Stimulated activated CD8-positive, alpha-beta memory T cell treated with anti-CD3 and anti-CD28 coated beads, Interleukin-12 subunit alpha, Interleukin-12 subunit beta, amount 100 ng/mL, for 24 hours (primary cell): ENCODE measurements at regions not wholly inside any gene's neighbourhood (a gene's known extent, or its start where the extent isn't known, plus 50 kb on each side); places are given as distances from the start of the nearest gene placed in this dataset.

Experiments
- DNase-seq: peaks from one replicate; pipeline ENCODE4 v3.0.0-alpha.2; 2020; ENCODE audit errors: extremely low read depth

DNA sequence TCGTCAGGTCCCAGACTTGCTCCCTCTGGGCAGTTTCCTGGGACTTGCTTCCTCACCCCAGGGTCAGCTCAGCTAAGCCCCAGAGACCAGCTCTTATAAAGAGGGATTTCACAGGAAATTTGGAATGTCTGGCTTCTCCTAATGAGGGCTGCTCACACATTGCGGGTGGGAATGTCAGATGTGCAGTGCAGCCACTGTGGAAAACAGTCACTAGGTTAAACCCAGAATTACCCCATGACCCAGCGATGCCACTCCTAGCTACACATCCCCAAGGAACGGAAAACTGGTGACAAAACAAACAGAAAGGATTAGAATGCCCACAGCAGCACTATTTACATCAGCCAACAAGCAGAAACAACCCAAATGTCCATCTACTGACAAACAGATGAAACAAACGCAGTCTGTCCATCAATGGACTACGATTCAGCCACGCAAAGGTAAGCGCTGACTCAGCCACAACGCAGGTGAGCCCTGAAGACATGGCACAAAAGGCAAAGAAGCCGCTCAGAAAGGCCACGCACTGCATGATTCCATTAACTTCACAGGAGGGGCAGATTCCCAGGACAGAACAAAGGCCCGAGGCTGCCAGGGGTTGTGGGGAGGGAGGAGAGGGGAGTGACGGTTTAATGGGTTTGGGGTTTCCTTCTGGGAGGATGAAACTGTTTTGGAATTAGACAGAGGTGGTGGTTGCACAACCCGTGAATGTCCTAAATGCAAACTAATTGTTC lies 63.0 kb downstream of the NCOR2 start:
- DNase-seq, result no peak

DNA sequence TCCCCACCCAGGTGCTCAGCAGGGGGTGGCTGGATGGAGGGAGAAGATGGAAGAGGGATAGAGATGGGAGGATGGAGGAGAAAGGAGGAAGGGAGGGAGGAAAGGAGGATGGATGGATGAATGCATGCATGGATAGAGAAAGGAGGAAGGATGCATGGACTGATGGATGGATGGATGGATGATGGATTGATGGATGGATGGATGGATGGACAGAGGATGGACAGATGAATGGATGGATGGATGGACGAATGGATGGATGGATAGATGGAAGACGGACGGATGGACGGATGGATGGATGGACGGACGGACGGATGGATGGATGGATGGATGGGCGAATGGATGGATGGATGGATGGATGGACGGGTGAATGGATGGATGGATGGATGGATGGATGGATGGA lies 64.1 kb downstream of the NCOR2 start:
- no peak for DNase-seq

DNA sequence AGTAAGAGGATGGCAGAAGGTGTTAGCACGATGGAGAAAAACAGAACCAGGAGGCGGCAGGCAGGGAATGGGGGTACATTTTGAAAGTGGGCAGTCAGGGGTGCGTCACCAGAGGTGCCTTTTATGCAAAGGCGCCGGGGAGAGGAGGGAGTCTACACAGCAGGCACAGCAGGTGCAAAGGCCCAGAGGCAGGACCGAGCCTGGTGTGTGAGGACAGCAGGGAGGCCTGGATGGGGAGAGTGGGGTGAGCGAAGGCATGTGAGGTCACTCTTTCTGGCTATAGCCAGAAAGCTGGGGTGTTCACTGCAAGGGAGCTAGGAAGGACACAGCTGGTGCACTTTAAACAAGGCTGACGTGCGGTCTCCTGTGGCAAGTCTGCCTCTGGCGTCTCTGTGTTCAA lies 65.0 kb downstream of the NCOR2 start:
- DNase-seq, result no peak

DNA sequence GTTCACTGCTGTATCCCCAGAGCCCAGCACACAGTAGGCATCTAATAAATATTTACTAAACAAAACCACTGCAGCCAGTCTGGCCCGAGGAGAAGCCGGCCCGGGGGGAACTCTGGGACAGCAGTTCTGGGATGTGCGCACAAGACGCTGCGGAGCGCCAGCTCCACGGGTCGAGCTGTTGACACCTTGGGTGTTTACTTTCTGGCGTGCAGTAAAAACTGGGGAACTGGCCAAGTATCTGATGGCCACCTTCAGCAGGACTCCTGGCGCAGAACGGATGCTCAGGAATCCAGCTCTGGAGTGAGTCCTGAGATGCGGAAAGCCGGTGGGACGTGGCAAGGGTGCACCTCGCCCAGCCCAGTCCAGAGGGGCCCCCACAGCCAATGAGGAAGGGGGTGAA lies 65.6 kb downstream of the NCOR2 start:
- no peak for DNase-seq

DNA sequence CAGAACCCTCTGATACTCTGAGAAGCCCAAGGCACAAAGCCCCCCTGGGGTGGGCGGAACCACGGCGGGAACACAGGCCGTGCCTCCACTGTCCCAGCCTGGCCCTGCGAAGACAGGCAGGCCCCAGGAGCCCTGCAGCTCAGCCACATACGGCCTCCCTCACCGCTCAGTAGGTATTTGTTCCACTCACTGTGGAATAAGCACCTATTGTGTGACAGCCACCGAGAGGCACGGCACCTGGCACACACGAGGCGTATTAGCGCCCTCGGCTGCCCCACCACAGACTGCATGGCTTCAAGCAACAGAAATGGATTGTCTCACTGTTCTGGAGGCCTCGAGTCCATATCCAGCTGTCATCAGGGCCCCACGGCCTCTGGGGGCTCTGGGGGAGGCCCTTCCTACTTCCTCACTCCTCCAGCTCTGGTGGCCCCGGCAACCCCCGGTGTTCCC lies 66.3 kb downstream of the NCOR2 start:
- DNase-seq, result no peak

DNA sequence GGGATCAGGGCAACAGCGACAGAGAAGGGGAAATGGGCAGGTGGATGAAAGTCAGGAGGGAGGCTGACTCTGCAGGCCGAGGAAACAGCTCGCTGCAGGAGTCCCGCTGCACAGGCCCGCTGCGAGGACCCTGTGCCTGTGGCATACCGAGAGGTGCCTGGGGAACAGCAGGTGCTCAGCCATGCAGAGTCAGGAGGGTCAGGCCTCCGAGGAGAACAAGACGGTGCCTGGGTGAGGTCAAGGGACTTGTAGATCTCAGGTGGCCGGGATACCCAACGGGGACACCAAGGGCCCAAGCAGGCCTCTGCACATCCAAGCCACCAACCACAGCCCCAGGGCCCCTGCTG lies 67.5 kb downstream of the NCOR2 start:
- no peak for DNase-seq

DNA sequence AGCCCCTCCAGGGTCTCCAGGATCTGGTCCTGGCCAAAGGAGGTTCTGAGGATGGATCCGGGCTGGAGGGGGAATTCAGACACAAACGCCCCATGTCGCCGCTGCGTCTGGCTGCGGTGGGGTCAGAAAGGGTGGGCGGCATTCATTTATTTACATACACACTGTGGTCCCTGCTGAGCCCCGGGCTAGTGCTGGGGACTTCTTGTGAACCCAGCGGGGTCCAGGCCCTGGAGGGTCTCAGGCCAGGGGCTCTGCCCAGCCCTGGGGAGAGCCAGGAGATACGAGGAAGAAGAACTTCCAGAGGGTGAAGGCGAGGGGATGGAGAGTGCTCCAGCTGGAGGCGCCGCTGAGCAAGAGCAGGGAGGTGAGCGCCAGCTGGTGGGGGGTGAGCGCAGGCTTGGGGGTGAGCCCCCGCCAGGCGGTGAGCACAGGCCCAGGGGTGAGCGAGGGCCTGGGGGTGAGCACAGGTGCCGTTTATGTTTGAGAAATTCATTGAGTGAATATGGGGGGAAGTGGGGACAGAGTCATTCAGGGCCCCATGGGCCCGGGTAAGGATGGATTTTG lies 68.1 kb downstream of the NCOR2 start:
- no peak for DNase-seq

DNA sequence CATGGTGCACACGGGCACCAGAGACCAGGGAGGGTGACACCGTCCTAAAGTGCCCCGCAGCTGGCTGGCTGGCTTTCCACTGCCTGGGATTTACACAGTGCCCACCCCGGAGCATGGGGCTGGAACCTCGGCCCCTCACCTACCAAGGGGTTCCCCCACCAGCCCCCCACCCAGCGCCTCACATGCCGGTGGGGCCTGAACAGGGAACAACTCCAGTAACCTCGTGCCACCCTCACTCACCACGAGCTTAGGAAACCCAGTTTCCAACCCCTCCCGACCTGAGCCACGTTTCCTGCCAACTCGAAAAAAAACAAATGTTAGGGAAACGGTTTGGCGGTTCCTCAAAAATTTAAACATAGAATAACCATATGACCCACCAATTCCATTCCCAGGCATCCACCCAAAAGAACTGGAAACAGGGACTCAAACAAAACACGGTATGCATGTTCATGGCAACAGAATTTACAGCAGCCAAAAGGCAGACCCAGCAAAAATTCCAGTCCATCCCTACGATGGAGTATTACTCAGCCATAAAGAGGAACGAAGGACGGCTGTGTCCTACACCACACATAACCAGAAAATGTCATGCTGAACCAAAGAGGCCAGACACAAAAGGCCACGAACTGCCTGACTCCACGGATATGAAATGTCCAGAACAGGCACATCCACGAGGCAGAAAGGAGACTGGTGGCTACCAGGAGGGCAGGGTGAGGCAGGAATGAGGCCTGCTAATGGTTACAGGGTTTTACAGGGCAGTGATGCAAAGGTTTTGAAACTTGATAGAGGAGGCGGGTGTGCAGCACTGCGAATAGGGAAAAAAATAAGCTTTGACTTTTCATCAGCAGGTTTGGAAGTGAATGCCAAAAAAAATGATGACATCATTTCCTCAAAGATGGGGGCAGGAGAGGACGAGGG lies 68.9 kb downstream of the NCOR2 start:
- DNase-seq, result no peak

DNA sequence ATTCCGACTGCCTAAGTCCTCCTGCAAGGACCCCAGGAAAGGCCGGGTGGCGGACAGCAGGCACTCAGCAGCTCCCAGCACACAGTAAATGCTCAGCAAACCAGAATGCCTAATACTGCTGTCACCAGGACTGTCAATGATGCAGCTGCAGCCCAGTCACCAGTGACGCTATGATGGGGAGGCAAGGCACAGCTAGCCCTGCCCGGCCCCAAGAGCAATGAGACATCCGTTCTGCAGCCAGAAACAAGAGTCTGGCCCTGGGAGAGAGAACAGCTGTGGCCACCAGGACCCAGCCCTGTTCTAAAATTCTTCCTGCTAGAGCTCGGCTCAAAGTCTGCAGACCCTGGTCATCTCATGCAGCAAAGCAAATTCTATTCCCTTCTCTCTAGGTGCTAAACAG lies 69.8 kb downstream of the NCOR2 start:
- DNase-seq, result no peak

DNA sequence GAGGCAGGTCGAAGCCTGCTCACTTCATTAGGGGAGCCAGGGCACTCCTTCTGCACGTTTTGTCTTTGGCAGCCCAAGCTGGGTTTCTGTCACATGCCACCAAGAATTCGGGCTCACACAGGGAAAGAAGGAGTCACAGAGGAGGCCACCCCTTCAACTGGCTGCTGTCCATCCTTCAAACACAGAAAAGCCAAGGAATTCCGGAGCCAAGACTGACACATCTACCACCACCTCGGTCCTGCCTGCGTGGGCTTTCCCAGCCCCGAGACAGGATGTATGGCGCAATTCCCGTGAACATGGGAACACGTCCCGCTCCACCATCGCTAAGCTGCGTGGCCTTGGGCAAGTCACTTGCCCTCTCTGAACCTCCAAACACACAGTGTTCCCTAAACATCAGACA lies 70.4 kb downstream of the NCOR2 start:
- no peak for DNase-seq

DNA sequence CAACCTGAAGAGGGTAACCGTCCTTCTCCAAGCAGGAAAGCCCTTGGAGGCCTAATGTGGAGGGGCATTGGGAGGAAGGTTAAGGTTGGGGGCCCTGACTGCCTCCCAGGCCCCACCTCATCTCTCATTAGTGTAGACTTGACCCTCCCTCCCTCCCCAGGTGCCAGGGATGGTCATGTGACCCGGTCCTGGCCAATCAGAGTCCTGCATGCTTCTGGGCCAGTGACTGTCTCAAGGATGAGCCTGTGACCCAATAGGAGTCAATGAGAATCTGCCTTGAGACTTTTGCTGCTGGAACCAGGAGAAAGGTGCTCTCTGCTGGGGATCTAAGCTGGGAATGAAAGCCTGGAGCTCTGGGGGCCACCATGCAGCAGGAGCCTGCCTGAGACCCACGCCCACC lies 70.8 kb downstream of the NCOR2 start:
- no peak for DNase-seq

DNA sequence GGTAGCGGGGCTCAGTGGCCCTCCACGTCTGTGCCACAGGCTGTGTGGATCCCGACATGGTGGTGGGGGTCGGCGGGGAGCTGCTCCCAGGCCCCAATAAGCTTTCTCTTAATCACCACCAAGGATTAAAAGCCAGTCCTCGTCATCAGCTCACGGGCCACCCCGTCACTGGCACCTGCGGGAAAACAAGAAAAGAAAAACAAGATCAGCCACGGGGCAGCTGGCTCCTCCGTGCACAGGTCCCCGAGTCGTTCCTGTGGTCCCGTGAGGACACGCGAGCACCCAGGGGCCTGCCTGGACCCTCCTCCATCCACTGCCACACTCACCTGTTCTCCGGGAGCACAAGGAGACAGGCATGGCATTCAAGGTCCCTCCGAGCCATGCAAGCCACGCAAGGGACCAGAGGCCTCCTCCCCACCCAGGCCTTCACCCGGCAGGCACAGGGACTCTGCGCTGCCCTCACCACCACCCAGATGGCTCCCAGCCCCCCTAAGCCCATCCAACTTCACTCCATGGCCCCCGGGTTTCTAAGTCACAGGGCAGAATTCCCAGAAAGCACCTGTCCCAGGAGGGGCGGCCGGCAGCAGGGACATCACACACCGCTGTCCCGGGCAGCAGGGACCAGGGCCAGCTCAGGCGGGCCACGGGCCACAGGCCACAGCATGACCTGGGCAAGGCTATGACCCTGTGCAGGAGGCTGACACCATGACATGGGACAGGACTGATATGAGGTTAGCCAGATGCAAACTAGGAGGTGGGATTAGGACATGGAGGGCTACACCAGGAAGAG lies 72.0 kb downstream of the NCOR2 start:
- DNase-seq, result no peak

DNA sequence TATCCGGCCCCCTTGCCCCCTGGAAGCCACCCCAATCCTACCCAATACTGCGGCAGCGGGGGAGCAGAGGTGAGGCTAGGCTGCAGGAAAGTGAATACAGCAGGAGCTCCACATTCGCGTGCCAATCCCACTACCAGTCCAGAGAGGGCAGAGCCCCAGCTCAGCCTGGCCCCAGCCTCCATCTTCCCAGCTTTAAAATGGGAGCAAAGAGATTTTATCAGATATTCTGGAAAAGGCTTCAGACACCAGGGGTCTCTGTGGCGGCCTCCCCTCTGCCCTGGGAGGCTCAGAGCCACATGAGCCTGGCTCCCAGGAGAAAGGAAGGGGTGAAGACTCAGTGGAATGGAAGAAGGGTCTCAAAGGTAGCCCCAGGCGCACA lies 72.7 kb downstream of the NCOR2 start:
- DNase-seq, result no peak

DNA sequence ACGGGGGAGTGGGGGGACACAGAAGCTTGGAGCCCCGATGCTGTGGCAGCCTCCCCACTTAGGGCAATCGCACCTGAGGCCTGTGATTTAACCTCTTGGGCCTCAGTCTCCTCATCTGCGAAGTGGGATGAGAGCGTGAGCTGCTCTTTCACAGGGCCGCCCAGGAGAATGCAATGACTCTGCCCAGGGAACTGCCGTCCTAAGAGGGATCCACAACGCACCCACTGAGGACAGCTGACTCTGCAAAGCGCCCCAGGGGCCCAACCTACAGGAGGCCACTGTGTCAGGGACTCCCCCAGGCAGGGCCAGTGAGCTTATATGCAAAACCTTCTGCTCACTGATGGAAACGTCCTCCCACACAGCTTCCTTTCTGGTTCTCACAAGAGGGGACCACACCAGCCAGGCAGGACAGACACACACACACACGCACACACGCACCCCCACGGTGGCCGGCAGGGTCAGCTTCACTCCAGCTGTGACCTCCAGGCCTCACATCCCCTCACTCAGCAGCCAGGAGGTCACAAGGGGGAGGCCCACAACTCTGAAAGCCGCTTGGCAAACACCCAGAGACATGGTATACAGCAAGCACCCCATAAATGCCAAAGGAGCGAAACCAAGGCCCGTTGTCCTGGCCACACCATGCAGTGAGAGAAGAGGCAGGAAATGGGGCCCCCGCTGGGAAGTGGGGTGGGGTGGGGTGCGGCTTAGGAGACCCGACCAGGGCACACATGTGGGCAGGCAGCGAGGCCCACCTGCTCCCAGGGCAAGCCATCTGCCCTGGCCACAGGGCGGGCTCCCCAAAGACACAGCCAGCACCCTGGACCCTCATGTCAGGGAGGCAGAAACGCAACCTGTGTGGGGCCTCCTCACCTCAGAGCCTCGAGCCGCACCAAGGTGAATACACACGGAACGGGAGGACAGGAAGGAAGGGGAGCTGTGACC lies 73.3 kb downstream of the NCOR2 start:
- DNase-seq, result peak; percentile 21

DNA sequence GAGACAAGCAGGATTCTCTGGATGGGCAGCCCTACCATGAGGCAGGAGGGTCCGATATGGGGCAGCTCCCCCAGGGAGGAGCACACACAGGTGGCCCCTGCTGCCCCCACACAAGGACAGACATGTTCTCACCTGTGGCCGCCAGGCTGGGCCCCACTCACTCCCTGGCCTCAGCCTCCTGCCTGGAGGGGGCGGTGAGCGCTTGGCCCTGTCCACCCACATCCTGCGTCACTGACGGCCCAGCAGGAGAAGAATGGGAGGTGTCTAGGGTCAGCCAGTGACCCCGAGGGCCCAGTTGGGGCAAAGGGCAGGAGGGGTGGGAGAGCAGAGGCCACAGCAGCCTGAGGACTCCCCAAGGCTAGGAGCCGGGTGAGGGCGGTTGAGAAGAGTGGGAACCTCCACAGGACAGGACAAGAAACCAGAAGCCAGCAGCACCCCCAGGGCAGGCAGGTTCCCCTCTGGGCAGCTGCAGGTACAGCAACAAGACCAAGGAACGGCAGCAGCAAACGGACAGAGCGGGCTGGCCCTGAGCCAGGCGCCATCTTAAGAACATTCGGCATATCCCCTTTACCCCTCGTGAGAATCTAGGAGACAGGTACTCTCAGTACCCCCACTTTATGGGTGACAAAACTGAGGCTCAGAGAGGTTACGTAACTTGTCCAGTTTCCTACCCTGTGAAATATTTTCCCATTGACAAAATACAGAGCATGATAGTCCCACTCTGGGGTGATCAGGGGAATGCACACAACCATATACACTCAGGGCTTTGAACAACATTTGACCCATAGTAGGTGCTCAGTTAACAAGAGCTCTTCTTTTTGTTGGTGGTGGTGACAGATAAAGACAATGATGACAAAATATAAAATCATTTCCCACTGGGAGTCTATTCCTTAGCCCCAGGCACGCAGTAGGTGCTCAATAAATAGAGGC lies 74.3 kb downstream of the NCOR2 start:
- DNase-seq, result no peak

DNA sequence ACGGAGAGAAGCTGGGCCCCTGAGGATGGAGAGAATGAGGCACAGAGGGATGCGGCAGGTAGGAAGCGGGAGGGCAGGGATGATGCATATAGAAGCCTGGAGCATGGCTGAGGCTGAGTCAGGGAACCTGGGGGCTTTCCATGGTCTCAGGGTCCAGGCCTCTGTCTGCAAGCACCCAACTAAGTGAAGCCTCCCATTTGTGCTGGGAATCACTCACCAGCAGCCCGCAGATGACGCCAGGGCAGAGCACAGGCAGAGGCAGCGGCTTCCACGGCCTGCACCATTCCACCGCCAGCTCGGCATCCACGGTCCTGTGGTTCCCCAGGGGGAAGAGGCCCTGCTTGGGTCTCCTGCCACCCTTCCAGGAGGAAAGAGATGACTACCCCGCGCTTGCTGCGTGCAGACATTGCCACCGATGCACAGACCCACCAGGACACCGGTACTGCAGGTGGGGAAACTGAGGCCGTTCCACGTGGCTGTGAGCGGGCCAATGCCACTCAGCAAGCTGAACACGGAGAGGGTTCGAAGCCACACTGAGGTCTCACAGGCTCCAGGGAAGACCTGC lies 75.5 kb downstream of the NCOR2 start:
- no peak for DNase-seq

DNA sequence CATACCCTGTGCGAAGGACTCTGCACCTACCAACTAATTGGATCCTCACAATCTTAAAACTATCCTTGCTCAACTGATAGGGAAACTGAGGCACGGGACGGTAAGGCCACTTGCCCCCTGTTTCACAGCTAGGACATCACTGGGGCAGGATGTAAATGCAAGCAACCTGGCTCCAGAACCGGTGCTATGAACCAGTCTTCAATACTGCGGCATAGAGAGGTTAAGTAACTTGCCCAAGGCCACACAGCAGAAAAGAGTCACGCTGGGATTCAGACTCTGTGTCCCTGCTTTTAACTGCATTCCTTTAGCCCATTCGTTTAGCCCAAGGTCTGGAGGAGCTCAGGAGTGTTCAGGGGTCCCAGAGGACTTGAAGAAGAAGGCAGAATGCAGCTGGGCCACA lies 76.1 kb downstream of the NCOR2 start:
- DNase-seq, result no peak

DNA sequence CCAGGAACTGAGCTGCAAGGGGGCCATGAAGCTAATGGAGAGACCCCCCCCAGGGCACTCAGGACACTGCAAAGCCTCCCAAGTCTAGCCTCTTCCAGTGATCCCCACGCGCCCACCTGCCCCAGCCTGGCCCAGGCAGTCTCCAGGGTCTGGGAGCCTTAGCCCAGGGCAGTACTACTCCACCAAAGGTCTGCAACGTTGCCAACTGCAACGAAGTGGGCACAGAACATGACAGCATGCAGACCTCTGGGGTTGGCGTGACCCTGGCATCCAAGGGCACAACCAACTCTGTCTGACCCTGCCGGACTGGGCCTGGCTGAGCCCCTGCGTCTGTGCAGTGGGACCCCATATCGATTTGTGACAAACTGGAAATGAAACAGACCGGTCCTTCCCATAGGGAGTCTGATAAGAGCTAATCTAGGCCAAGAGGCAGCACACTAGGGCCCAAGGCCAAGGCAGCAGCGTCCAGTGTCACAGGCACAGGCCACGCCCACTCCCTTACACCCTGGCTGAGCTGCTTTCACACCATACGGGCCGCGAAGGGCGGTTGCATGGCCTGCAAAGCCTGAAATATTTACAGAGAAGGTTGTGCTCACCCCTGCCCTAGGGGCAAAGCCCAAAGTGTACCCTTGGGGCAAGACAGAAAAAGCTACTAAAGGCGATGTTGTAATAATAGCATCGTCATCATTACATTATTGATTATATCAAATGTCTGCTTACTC lies 76.7 kb downstream of the NCOR2 start:
- no peak for DNase-seq
